HCT116 (cell line): ENCODE measurements at regions not wholly inside any gene's neighbourhood (a gene's known extent, or its start where the extent isn't known, plus 50 kb on each side); places are given as distances from the start of the nearest gene placed in this dataset.

Experiments
- ATAC-seq: fragments of 200-7000 bp; cut with Tn5 transposase; 2 replicates; pipeline ENCODE4 v1.9.1; 2020; ENCODE audit warnings: mild to moderate bottlenecking, moderate library complexity
- BruUV-seq: library from RNA; stranded (reverse); fragments of 400-500 nt; replicated peaks from 2 replicates; lab custom pipeline; 2021; lab: Mats Ljungman, UMichigan
- CTCF ChIA-PET: fragments of 300-600 bp; sonication (Branson Sonifier 250); formaldehyde crosslinking; loops from one replicate; lab custom pipeline; 2021; ENCODE audit warnings: antibody characterized with exemption; lab: Charles Lee
- POLR2A ChIA-PET: fragments of 300-600, 350-600 bp; sonication (Branson Sonifier 250); formaldehyde crosslinking; loops from one replicate; lab custom pipeline; 2021; ENCODE audit warnings: antibody characterized with exemption; lab: Charles Lee
- RAD21 ChIA-PET, 2 experiments: fragments of 300-600 bp; sonication (Branson Sonifier 250); formaldehyde crosslinking; loops; one replicate each; lab custom pipeline; 2023; ENCODE audit warnings: low total read pairs in 2 of 2; ENCODE audit not compliant: uncharacterized antibody in 2 of 2, unreplicated experiment in 2 of 2, low non-redundant PET in 1 of 2; lab: Charles Lee
- DNase-seq: peaks from one replicate; pipeline ENCODE4 v3.0.0-alpha.2; 2010; ENCODE audit warnings: low read depth, low spot score
- H2AFZ ChIP-seq: fragments of 200-600 bp; shearing (Covaris generic), sonication (generic); 2 replicates; pipeline ENCODE4 v1.6.1; 2017; ENCODE audit warnings: low read depth, mixed run types, mixed read lengths, antibody characterized with exemption, low read length; ENCODE audit not compliant: poor library complexity, severe bottlenecking
- H3K27ac ChIP-seq: 2 replicates; pipeline ENCODE4 v1.5.1; 2012; ENCODE audit warnings: low read depth, low read length
- H3K27me3 ChIP-seq: fragments of 200-600 bp; sonication (generic); 2 replicates; pipeline ENCODE4 v1.6.1; 2016; ENCODE audit warnings: mixed run types, low read length, mixed read lengths; ENCODE audit not compliant: insufficient read depth
- H3K36me3 ChIP-seq, 2 experiments: fragments of 200-500 bp in 1 of 2; fragments of 200-600 bp in 1 of 2; sonication (Bioruptor generic) in 1 of 2; sonication (generic) in 1 of 2; 2 replicates each; pipeline versions ENCODE4 v1.5.1 to v1.6.1; 2014 to 2016; ENCODE audit warnings: low read length in 2 of 2, inconsistent platforms in 1 of 2, mixed read lengths in 1 of 2, mixed run types in 1 of 2; ENCODE audit not compliant: insufficient read depth in 2 of 2, control insufficient read depth in 1 of 2
- H3K4me1 ChIP-seq, 2 experiments: fragments of 200-600 bp in 1 of 2; sonication (generic) in 1 of 2; 2 replicates each; pipeline versions ENCODE4 v1.5.1 to v1.6.1; 2012 to 2017; ENCODE audit warnings: low read length in 2 of 2, inconsistent platforms in 1 of 2, mild to moderate bottlenecking in 1 of 2, mixed read lengths in 1 of 2, mixed run types in 1 of 2, moderate library complexity in 1 of 2; ENCODE audit not compliant: insufficient read depth in 2 of 2, control insufficient read depth in 1 of 2
- H3K4me2 ChIP-seq: fragments of 200-600 bp; sonication (generic); 2 replicates; pipeline ENCODE4 v1.6.1; 2017; ENCODE audit warnings: mixed run types, low read length, mixed read lengths
- H3K4me3 ChIP-seq, 2 experiments: fragments of 200-600 bp in 1 of 2; sonication (generic) in 1 of 2; replicated peaks in 1 of 2; 2 replicates each; pipeline ENCODE4 v1.5.1; 2011 to 2016; ENCODE audit warnings: low read length in 2 of 2, control low read depth in 1 of 2, low read depth in 1 of 2, mild to moderate bottlenecking in 1 of 2, mixed read lengths in 1 of 2, mixed run types in 1 of 2
- H3K79me2 ChIP-seq: fragments of 200-600 bp; sonication (generic); 2 replicates; pipeline ENCODE4 v1.6.1; 2017; ENCODE audit warnings: mild to moderate bottlenecking, mixed run types, low read length, moderate library complexity, mixed read lengths; ENCODE audit not compliant: insufficient read depth
- H3K9ac ChIP-seq: fragments of 200-600 bp; sonication (generic); 2 replicates; pipeline ENCODE4 v1.6.1; 2016; ENCODE audit warnings: low read length, mixed read lengths
- H3K9me2 ChIP-seq: fragments of 200-600 bp; sonication (generic), shearing (Covaris generic); 2 replicates; pipeline ENCODE4 v1.6.1; 2017; ENCODE audit warnings: mixed run types, mild to moderate bottlenecking, moderate library complexity; ENCODE audit not compliant: insufficient read depth
- H3K9me3 ChIP-seq, 2 experiments: fragments of 200-500 bp in 1 of 2; fragments of 200-600 bp in 1 of 2; sonication (Bioruptor generic) in 1 of 2; sonication (generic) in 1 of 2; 2 replicates each; pipeline ENCODE4 v1.6.1; 2014 to 2017; ENCODE audit warnings: low read length in 2 of 2, mixed read lengths in 2 of 2, inconsistent platforms in 1 of 2, low read depth in 1 of 2, mild to moderate bottlenecking in 1 of 2, mixed run types in 1 of 2, moderate library complexity in 1 of 2; ENCODE audit not compliant: control insufficient read depth in 1 of 2, insufficient read depth in 1 of 2
- H4K20me1 ChIP-seq: fragments of 200-600 bp; sonication (generic), shearing (Covaris generic); 2 replicates; pipeline ENCODE4 v1.6.1; 2017; ENCODE audit warnings: mixed run types, mild to moderate bottlenecking, moderate library complexity; ENCODE audit not compliant: insufficient read depth
- CBX3 ChIP-seq: IDR thresholded peaks from 2 replicates; pipeline ENCODE4 v1.6.1; 2012; ENCODE audit warnings: low read depth
- CEBPB ChIP-seq: IDR thresholded peaks from 2 replicates; pipeline ENCODE4 v1.6.1; 2012; ENCODE audit warnings: low read depth
- EZH2 ChIP-seq: fragments of 200-600 bp; sonication (generic); IDR thresholded peaks from 2 replicates; pipeline ENCODE4 v1.6.1; 2017; ENCODE audit warnings: antibody characterized with exemption, mixed run types
- FOSL1 ChIP-seq: IDR thresholded peaks from 2 replicates; pipeline ENCODE4 v1.6.1; 2012; ENCODE audit warnings: low read depth
- POLR2A ChIP-seq: IDR thresholded peaks from 2 replicates; pipeline ENCODE4 v1.7.0; 2011; ENCODE audit warnings: borderline replicate concordance; ENCODE audit not compliant: insufficient read depth, insufficient read length; ENCODE audit errors: extremely low read depth
- POLR2AphosphoS5 ChIP-seq: IDR thresholded peaks from 2 replicates; pipeline ENCODE4 v1.6.1; 2011; ENCODE audit warnings: mild to moderate bottlenecking, low read depth, low read length, moderate library complexity
- SIN3A ChIP-seq: IDR thresholded peaks from 2 replicates; pipeline ENCODE4 v1.6.1; 2012; ENCODE audit warnings: low read depth
- SP1 ChIP-seq: IDR thresholded peaks from 2 replicates; pipeline ENCODE4 v1.6.1; 2012; ENCODE audit warnings: low read depth
- SRF ChIP-seq: IDR thresholded peaks from 2 replicates; pipeline ENCODE4 v1.6.1; 2012; ENCODE audit warnings: low read depth
- TCF7L2 ChIP-seq: IDR thresholded peaks from 2 replicates; pipeline ENCODE4 v1.7.0; 2011; ENCODE audit warnings: borderline replicate concordance, inconsistent platforms; ENCODE audit not compliant: insufficient read depth, insufficient read length; ENCODE audit errors: extremely low read depth
- ZFX ChIP-seq: fragments of 450-650 bp; IDR thresholded peaks from 2 replicates; pipeline ENCODE4 v1.6.1; 2017
- ZNF274 ChIP-seq: fragments of 200-500 bp; sonication (Bioruptor generic); IDR thresholded peaks from 2 replicates; pipeline ENCODE4 v1.6.1; 2014; ENCODE audit warnings: mild to moderate bottlenecking, low read depth, low read length, inconsistent platforms
- intact Hi-C: fragments of 100-400 bp; cut with micrococcal nuclease; formaldehyde crosslinking; loops from 2 replicates; pipeline ENCODE4 v1.10.0; 2022
- TF ChIP-seq, protein P1 (sequence below): IDR thresholded peaks from 2 replicates; pipeline ENCODE4 v1.6.1; 2012
- TF ChIP-seq, protein P2 (sequence below), 3 experiments: fragments of 200-600 bp in 1 of 3; sonication (generic) in 1 of 3; IDR thresholded peaks in 2 of 3; conservative IDR thresholded peaks in 1 of 3; 2 replicates each; pipeline ENCODE4 v1.5.1; 2012 to 2017; ENCODE audit warnings: low read depth in 2 of 3, low read length in 2 of 3, antibody characterized with exemption in 1 of 3, borderline replicate concordance in 1 of 3, control low read depth in 1 of 3, mild to moderate bottlenecking in 1 of 3, mixed read lengths in 1 of 3, mixed run types in 1 of 3, moderate library complexity in 1 of 3; ENCODE audit not compliant: insufficient read depth in 1 of 3
- TF ChIP-seq, protein P3 (sequence below): IDR thresholded peaks from 2 replicates; pipeline ENCODE4 v1.6.1; 2011; ENCODE audit warnings: mild to moderate bottlenecking, low read length, moderate library complexity; ENCODE audit not compliant: insufficient replicate concordance; ENCODE audit errors: extremely low read depth

DNA sequence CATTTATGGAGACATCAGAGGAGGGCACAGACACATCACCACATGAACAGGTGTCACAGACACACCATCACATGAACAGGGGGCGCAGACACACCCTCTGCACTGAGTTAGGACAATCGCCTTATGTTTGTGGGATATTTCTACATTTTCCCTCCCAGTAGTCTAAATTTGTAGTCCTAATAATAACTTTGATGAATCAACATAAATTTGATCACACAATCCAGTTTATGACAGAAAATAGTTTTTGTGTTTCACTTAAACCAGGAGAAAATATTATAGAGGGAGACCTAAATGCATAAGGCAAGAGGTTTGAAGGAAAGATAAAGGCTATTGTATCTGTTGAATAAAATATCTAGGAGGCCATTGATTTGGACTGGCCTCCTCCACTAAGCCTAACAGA is 195.7 kb downstream of the GPX5 start:
- ATAC-seq (no peak), DNase-seq (no peak)
- intact Hi-C loops, result loop anchor here (10.0 kb wide), 1 partner anchor 1487 kb away; no protein-coding TSS in a partner anchor
- H3K4me3 ChIP-seq, result no peak overlapping the region
- H3K4me1 ChIP-seq, result peaks cover 2 to 11% of the 10 kb centered on the region in 2 experiments; a peak in 2 of 4 replicates
- no peak overlapping the region for H3K9ac ChIP-seq
- no peak overlapping the region for H3K27ac ChIP-seq
- no peak for TF ChIP-seq POLR2AphosphoS5
- TF ChIP-seq, protein P1, sequence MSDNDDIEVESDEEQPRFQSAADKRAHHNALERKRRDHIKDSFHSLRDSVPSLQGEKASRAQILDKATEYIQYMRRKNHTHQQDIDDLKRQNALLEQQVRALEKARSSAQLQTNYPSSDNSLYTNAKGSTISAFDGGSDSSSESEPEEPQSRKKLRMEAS, result no peak
- no peak for TF ChIP-seq ZNF274
- TF ChIP-seq SRF, result no peak
- TF ChIP-seq, protein P2, sequence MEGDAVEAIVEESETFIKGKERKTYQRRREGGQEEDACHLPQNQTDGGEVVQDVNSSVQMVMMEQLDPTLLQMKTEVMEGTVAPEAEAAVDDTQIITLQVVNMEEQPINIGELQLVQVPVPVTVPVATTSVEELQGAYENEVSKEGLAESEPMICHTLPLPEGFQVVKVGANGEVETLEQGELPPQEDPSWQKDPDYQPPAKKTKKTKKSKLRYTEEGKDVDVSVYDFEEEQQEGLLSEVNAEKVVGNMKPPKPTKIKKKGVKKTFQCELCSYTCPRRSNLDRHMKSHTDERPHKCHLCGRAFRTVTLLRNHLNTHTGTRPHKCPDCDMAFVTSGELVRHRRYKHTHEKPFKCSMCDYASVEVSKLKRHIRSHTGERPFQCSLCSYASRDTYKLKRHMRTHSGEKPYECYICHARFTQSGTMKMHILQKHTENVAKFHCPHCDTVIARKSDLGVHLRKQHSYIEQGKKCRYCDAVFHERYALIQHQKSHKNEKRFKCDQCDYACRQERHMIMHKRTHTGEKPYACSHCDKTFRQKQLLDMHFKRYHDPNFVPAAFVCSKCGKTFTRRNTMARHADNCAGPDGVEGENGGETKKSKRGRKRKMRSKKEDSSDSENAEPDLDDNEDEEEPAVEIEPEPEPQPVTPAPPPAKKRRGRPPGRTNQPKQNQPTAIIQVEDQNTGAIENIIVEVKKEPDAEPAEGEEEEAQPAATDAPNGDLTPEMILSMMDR (IDR thresholded peaks at IDR 0.05 in 2 of 3, conservative IDR thresholded peaks at IDR 0.05 in 1 of 3; ENCODE audit: borderline replicate concordance in 1 of 3, insufficient read depth in 1 of 3, low read depth in 2 of 3, low read length in 2 of 3), result no peak
- no peak for TF ChIP-seq FOSL1
- TF ChIP-seq, protein P3, sequence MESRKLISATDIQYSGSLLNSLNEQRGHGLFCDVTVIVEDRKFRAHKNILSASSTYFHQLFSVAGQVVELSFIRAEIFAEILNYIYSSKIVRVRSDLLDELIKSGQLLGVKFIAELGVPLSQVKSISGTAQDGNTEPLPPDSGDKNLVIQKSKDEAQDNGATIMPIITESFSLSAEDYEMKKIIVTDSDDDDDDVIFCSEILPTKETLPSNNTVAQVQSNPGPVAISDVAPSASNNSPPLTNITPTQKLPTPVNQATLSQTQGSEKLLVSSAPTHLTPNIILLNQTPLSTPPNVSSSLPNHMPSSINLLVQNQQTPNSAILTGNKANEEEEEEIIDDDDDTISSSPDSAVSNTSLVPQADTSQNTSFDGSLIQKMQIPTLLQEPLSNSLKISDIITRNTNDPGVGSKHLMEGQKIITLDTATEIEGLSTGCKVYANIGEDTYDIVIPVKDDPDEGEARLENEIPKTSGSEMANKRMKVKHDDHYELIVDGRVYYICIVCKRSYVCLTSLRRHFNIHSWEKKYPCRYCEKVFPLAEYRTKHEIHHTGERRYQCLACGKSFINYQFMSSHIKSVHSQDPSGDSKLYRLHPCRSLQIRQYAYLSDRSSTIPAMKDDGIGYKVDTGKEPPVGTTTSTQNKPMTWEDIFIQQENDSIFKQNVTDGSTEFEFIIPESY, result no peak
- TF ChIP-seq SP1, result no peak
- TF ChIP-seq TCF7L2, result no peak
- no peak for TF ChIP-seq EZH2
- TF ChIP-seq ZFX, result no peak
- no peak for TF ChIP-seq POLR2A
- no peak for TF ChIP-seq SIN3A
- no peak for TF ChIP-seq CEBPB
- no peak for TF ChIP-seq CBX3
- H4K20me1 ChIP-seq, result no peaks in the 10 kb centered on the region
- H3K36me3 ChIP-seq, result no peaks in the 10 kb centered on the region
- CTCF ChIA-PET, result no interaction called here
- POLR2A ChIA-PET, result no interaction called here
- BruUV-seq, result no TSS peak
- no peak overlapping the region for H2AFZ ChIP-seq
- no peaks in the 10 kb centered on the region for H3K79me2 ChIP-seq
- no peaks in the 10 kb centered on the region for H3K9me2 ChIP-seq
- RAD21 ChIA-PET, result no interaction called here
- H3K9me3 ChIP-seq, result no peaks in the 10 kb centered on the region
- H3K4me2 ChIP-seq, result no peak overlapping the region
- H3K27me3 ChIP-seq, result no peaks in the 10 kb centered on the region
